Germinal center (tissue), 1 donor: ENCODE measurements at regions not wholly inside any gene's neighbourhood (a gene's known extent, or its start where the extent isn't known, plus 50 kb on each side); places are given as distances from the start of the nearest gene placed in this dataset.
"Not testable (repeated sequence)": the region's sequence is repeated elsewhere in the genome, so short reads cannot be mapped to it uniquely, and the experiment has no call there.

ENCODE experiments used
- DNase-seq: peaks from one replicate; pipeline ENCODE4 v3.0.0; 2012; ENCODE audit warnings: mixed read lengths, low spot score

DNA sequence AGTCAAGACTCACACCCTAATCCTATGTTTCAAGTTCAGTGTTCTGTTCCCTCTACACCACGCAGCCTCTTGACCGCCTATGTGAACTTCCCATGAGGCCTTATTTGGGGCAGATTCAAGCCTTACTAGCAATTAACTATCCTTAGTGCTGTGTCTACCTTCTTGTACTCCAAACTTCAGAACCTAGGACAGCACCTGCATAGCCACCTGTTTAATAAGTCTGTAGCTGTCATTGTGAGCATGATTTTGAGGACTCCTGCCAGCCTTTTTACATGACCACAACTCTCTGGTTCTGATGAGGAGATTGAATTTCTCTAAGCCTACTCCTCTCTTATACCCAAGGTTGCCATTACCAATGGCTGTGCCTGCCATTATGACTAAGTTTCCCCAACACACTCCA lies 50.8 kb upstream of the PCSK1 start:
- DNase-seq: no peak

DNA sequence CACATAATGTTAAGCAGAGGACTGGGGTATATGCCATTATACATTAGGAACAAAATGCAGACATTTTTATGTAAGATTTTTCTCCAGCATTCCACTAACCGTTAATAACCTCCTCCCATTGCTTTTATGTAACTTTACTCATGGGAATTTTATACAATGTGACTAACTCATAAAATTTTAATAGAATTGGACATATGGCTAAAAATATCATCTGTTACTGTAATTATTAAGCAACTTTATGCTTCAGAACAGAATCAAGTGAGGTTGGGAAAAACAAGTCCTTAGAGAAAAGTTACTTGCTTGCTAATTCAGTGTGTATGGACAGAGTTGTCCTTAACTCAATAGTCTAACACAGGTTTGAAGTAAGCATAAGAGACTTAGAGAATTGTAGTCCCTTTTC lies 54.8 kb upstream of the PCSK1 start:
- DNase-seq: no peak

DNA sequence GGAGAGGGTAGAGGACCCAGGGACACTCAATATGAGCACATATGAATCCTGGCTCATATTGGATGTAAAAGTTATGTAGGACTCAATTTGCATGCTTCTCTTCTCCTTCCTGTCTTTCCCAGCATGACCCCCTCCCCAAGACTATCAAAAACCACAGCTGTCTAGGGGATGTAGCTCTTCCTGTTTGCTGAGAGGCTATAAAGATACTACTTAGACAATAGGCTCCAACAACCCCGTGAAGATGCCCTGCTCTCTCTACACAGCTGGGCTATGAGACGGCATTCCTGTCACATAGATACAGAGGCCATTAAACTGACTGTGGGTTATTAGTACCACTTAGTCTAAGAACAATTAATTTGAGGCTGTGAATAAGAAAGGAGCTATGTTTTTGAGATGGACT lies 56.5 kb upstream of the PCSK1 start:
- no peak for DNase-seq

DNA sequence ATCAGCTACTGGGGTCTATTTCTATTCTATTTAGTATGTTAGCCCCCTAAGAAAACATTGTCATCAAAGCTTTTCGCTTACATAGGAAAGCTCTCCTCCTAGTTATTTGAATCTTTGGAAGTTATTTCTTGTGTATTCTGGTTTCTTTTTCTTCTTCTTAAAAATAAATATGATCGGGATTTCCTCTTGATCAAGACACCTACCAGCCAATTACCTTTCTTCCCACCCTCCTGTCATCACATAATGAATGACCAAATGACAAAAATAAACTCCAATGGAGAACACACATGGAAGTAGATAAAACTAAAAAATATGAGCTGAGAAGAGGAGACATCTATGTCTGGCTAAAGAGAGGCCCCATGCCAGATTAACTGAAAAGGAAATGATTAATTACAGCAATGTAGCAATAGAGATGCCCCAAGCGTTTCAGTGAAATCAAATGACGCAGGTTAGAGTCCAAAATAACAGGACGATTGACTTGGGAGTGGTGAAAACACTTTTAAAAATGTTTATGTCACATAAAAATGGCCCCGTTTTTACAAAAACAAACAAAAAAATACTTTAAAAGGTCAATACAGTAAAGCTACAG lies 59.5 kb upstream of the PCSK1 start:
- no peak for DNase-seq

DNA sequence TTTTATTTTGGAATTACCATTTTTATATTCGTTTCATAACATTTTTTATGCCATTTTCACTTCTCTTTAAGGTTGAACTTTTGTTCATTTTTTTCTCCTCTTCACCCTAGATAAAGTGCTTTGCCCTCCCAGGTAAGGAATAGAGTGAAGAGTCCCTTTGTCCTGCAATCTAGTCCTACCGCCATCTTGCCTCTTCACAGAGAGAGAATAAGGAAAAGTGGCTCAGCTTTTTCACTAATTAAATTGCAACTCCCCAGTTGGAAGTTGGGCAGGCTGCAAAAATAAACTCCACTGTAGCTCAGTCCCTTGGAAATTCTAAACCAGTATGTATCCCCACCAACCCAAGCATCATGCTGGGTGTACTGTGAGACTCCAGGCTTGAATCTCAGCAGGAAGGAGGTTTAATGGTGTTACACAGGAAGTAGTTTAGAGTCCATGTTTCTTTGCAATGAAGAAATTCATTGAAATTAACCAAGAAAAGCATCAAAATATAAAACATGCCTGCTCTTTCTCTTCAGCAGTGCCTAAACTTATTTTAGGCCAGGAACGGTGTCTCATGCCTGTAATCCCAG lies 60.3 kb upstream of the PCSK1 start:
- DNase-seq: no peak

DNA sequence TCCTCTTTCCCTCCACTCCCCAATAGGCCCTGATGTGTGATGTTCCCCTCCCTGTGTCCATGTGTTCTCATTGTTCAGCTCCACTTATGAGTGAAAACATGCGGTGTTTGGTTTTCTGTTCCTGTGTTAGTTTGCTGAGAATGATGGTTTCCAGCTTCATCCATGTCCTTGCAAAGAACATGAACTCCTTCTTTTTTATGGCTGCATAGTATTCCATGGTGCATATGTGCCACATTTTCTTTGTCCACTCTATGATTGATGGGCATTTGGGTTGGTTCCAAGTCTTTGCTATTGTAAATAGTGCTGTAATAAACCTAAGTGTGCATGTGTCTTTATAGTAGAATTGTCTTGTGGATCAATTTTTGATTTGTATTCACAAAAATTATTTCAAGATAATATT lies 62.4 kb upstream of the PCSK1 start:
- DNase-seq: not testable (repeated sequence)

DNA sequence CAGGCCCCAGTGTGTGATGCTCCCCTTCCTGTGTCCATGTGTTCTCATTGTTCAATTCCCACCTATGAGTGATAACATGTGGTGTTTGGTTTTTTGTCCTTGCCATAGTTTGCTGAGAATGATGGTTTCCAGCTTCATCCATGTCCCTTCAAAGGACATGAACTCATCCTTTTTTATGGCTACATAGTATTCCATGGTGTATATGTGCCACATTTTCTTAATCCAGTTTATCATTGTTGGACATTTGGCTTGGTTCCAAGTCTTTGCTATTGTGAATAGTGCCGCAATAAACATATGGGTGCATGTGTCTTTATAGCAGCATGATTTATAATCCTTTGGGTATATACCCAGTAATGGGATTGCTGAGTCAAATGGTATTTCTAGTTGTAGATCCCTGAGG lies 64.0 kb upstream of the PCSK1 start:
- DNase-seq: not testable (repeated sequence)

DNA sequence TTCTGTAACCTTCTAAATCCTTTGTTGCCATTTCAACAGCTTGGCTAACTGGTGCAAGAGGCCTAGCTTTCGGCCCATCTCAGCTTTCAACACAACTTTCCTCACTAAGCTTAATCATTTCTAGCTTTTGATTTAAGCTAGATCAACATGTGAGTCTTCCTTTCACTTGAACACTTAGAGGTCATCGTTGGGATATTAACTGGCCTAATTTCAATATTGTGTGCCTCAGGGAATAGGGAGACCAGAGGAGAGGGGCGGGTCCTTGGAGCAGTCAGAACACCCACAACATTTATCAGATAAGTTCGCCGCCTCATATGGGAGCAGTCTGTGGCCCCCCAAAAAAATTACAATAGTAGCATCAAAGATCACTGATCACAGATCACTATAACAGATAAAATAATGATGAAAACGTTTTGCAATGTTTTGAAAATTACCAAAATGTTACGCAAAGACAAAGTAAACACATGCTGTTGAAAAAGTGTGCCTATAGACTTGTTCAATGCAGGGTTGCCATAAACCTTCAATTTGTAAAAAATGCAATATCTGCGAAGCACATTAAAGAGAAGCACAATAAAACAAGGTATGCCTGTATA lies 66.8 kb upstream of the PCSK1 start:
- no peak for DNase-seq

DNA sequence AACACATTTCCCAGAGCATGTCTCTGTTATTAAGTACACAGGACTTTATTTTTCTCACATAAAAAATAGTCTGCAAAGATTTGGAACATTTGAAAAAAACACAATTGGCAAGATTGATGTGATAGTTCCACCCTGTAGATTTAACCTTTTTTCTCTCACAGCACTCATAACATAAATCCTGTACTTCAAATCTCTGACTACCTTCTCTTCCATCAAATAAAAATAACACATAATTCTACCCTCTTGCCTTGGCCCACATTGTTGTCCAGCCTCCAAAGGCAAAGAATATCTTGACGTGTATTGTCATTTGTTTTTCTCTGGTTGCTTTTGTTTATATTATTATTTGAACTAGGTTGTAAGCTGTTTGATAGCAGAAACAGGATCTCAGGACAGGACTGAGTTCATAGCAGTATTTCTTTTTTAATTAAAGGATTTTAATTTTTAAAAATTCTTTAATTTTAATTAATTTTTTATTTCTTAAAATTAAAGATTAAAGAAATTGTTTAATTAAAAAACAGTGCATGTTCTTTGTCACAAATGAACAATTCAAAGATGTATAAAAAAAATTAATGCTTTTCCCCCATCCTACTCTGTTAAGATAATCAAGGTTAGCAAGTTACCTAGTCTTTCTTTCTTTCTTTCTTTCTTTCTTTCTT lies 69.1 kb upstream of the PCSK1 start:
- DNase-seq: no peak

DNA sequence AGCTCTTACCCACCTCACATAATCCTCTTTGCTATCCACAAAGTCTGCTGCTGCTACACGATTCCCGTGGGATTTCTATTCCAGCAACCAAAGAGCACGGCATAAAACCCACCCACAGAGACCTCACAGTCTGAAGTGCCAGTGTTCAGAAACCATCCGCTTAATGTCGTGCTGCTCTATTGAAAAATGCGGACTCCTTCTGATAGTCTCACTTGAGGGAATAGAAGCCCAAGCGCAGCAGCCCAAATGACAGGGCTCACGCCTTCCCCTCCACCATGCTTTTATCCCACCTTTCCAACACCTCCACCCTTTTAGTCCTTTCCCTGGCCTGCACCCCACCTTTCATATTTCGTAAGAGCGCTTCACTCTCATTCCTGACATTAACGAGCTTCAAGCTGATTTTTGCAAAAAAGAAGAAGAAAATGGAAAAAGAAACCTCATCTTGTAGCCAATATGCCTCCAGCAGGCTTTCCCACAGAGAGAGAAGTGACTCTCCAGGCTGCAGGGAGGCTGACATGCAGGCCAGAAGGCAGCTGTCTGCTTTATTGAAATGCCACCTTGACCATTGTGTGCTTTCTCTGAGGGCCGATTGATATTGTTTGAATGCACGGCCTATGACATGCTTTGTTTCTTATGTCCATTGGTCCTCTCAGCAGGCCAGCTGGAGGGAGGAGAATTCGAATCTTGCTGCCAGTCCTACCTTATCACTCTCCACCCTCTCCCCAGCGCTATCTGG lies 70.6 kb upstream of the PCSK1 start:
- no peak for DNase-seq

DNA sequence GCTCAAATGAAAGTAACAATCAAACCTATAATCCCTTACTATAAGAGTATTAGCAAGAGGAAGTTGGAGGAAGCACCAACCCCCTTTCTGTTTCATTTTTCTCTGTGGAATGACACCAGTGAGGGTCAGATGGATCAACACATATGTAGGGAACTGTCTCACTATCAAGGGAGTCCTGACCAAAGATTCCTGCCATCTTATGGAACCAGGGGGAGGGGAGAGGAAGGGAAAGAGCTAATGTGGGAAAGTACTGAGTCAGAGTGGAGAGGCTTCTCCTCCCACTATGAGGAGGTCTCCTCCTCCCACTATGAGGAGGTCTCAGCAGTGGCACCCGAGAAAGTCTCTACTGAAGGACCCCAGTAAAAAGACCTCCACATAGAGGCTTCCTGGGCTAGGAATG lies 73.3 kb upstream of the PCSK1 start:
- no peak for DNase-seq

DNA sequence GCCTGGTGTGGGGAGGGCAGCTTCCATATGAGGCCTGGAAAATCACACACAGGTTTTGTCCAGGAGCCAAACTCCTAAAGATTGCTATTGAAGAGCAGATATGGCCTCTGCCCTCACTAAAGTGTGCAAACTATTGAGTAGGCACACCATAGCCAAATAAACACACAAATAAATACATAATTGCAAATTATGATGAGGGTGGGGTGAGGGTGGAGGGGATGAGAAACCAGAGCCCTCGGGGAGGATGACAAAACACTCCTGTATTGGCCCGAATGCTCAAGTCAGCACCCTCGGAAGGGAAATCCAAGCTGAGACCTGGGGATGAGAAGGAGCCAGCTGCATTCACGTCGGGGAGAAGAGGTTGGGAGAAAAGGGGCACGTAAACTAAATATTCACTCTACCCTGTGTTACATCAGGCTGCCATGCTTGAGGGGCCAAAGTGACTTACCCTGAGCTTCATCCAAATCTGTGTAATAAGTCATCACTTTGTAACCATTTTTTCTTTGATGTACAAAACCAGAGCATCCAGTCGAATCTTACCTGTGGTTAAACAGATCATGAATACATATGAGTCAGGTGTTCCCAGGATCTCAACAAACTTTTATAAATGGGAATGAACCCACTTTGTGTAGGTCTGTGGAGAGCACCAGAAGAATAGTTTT lies 73.9 kb upstream of the PCSK1 start:
- DNase-seq: no peak

DNA sequence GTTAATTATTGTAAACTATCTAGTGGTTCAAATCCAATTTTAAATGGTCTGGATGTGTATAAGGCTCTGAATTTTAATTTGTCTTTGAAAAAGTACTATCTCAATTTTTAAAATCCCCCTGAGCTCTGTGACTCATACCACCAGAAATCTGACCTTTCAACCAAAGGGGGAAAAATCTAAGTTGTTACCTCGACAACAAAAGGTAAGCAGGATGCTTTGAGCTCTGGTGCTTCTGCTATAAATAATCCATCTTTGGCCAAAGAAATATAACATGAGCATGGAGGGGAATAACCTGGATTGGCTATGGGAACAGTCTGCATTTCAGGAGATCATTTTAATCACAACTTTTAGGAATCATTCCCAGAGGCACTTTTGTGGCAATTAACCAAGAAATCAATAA lies 76.3 kb upstream of the PCSK1 start:
- no peak for DNase-seq

DNA sequence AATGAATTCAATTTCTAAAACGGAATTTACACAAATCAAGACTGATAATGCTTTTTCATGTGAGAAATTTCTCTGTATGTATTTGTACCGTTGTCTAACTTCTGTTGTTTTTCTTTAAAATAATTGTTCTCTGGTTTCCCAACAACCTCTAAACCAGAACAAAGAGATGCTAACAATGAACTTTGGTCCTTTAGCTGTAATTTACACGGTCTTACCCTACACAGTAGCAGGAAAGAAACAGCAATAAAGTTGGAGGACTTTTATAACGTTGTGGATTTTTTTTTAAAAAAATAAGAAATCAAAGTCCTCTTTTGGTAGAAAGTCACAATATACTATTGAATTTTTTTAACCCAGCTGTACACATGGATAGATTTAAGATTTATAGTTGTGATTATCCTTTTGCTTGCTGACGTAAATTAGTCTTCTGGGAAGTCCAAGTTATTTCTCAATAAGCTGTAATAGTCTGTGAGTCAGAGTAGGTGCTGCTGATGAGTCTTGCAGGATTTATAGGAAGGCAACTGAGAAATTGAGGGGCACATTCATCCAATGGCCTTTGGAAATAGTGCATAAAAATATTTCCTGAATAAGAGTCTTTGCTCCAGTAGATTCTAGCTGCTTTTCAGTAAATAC lies 76.8 kb upstream of the PCSK1 start:
- DNase-seq: no peak

DNA sequence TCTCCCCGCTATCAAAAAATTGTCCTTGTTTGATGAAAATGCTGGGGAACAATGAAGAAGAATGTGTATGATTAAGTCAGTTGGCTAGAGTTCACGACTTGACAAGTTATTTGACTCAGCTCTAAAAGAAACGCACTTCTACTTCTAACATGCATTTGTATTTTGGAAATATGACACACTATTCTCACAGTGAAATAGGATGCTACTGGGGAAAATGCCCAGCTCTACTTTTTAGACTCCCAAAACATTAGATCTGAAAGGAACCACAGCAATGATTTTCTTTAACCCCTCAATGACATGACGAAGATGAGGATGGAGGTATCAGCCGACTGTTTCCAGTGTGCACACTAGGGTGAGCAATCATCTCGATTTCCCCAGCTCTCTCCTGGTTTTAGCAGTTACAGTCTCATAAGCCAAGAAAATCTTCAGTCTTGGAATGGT lies 83.6 kb upstream of the PCSK1 start:
- no peak for DNase-seq

DNA sequence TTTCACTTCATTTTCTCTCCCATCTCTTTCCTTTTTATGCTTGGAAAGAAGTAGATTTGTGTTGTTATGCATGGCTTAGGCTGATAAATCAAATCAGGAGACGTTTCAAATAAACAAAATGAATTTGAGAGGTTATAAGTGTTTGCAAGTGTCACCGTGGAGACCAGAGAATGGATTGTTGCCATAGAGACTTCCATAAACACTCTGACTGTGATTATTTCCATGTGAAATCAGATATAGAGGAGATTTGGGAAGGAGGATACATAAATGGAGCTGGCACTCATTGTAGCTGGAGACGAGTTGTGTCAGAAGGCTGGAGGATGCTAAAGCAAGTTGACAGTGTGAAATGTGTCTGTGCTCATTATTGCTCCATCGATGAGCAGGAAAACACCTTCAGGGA lies 84.2 kb upstream of the PCSK1 start:
- DNase-seq: no peak

DNA sequence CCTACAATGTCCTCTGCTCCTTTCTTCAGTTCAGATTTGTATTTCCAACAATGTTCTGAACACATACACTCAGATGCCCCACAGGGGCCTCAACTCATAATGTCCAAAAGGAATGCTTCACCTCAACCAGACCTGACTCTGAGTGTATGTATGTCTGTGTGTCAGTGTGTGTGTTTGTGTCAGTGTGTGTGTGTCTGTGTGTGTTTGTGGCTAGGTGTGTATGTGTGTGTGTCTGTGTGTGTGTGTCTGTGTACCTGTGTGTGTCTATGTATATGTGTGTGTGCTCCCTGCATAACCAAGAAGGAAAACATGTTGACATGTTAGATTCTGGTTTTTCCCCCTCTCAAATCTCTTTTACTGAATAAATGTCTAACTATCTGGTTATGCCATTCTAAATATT lies 87.3 kb upstream of the PCSK1 start:
- no peak for DNase-seq

DNA sequence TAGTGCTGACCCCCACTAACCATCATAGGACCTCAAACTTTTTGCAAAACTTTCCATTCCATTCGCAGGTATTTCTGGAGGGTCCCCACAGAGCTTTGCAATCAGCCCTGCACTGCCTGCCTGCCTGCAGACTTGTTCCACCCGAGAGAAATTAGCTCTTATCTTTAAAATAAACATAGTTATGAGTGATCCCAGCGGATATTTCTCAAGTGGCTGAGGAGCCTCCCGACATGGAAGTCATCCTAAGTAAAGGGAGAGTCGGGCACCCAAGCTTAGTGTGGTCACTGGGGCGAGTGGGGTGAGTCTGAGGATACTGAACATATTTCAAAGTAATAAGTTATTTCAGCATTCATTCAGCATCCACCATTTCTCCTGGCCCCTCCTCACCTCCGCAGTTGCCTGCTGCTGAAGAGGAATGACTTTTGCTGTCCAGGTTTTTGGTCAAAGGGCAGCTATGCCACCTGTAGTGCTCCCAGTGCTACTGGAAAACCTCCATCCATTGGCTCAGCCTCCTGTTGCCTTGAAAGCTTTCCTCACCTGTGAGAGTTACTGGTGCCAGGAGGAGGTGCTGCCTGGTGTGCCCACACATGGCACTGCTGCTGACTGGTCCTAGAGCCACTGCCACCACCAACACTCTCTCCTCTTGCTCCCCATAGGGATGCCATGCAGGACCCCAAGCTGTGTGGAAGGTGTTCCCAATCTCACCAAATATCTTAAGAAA lies 89.7 kb upstream of the PCSK1 start:
- no peak for DNase-seq

DNA sequence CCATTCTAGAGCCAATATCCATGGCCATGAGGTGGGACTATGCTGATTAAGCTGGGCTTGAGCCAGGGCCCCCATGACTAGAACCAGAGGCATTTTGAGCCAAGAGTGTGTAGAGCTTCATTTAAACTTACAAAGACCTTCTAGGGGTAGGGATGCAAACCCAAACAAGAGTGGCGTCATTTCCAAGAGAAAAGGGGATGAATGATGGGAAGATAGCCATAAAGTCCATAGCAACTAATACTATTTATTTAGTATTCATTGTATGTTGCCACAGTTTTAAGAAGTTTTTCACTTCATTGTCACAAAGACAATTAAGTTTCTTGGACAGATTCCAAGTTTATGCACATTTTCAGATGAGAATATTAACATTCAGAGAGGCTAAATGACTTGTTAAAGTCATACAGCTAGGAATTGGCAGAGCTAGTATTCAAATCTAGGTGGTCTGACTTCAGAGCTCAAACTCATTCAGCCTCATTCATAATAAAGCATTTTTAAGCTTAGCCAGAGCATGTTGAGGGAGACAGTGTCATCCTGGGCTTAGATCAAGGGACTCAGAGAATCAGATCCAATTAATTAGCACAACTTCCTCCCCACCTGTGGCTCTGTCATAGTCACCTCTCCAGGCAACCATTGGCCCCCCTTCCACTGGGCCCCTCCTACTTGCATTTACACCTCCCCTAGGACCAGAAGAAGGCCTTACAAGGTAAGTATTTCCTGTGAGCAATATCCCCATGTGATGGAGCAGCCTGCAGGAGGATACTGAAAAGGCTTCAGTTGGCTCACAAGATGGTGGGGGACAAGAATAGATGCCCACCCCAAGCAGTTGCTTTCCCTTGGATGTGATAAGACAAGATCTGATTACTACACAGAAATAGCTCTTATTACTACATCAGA lies 95.0 kb upstream of the PCSK1 start:
- no peak for DNase-seq

DNA sequence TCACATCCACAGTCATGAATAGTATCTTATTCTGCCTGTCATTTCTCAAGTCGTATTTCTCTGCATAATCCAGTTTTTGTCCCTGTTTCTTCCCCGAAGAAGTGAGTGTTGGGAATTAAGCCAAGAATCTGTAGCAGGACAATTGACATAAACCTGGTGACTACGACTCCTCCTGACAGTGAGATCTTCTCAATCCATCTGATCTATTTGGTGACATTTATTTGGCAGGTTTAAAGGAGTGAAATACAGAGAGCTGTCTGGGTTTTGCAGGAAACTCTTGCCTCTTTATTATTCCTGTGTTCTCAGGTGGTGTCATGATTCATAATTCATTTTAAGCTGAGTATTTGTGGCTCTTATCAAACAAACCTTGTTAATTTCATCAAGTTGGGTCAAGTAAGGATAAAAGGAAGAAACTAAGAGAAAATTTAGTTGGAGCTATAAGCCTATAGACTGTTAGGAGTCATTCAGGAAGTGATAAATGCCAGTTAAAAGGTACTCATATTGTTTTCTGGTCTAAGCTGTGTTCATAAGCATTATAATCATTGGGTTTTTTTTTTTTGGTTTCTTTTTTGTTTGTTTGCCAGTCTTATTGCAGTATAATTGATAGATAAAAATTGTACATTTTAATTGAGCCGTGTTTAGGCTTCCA lies 95.9 kb upstream of the PCSK1 start:
- DNase-seq: no peak
